MCF 10A (cell line): ENCODE measurements at regions not wholly inside any gene's neighbourhood (a gene's known extent, or its start where the extent isn't known, plus 50 kb on each side); places are given as distances from the start of the nearest gene placed in this dataset.

Experiments used
- BruUV-seq: library from RNA; stranded (reverse); fragments of 400-500 nt; replicated peaks from 2 replicates; lab custom pipeline; 2021; lab: Mats Ljungman, UMichigan
- CTCF ChIA-PET: fragments of 300-600 bp; sonication (Branson Sonifier 250); formaldehyde crosslinking; extraction: SDS; loops from one replicate; lab custom pipeline; 2021; ENCODE audit warnings: antibody characterized with exemption, inconsistent platforms; lab: Yijun Ruan, JAX
- POLR2A ChIA-PET: fragments of 300-600, 350-650 bp; sonication (Branson Sonifier 250); formaldehyde crosslinking; extraction: SDS; loops from one replicate; lab custom pipeline; 2020; ENCODE audit warnings: antibody characterized with exemption, inconsistent platforms; lab: Yijun Ruan, JAX
- DNase-seq: peaks from one replicate; pipeline ENCODE4 v3.0.0-alpha.2; 2018; ENCODE audit not compliant: unreplicated experiment
- H3K27ac Mint-ChIP-seq: one replicate; pipeline ENCODE4 v1.8.0; 2022; ENCODE audit warnings: mild to moderate bottlenecking, low read depth, mixed read lengths; ENCODE audit not compliant: unreplicated experiment
- H3K27me3 Mint-ChIP-seq: one replicate; pipeline ENCODE4 v1.8.0; 2022; ENCODE audit warnings: mixed read lengths; ENCODE audit not compliant: insufficient read depth, unreplicated experiment
- H3K36me3 Mint-ChIP-seq: one replicate; pipeline ENCODE4 v1.8.0; 2022; ENCODE audit warnings: mild to moderate bottlenecking, moderate library complexity, mixed read lengths; ENCODE audit not compliant: insufficient read depth, unreplicated experiment
- H3K4me1 Mint-ChIP-seq: one replicate; pipeline ENCODE4 v1.8.0; 2022; ENCODE audit warnings: mixed read lengths; ENCODE audit not compliant: insufficient read depth, unreplicated experiment
- H3K4me3 Mint-ChIP-seq: one replicate; pipeline ENCODE4 v1.8.0; 2022; ENCODE audit warnings: mild to moderate bottlenecking, moderate library complexity, mixed read lengths; ENCODE audit not compliant: unreplicated experiment
- H3K9me3 Mint-ChIP-seq: one replicate; pipeline ENCODE4 v1.8.0; 2022; ENCODE audit warnings: mixed read lengths; ENCODE audit not compliant: unreplicated experiment
- intact Hi-C: fragments of 100-400 bp; cut with micrococcal nuclease; formaldehyde crosslinking; loops from 2 replicates; pipeline ENCODE4 v1.14.1; 2022
- TF ChIP-seq, protein P1 (sequence below): fragments of 200-600 bp; IDR thresholded peaks from one replicate; pipeline ENCODE4 v1.8.0; 2022; ENCODE audit warnings: antibody characterized with exemption, mild to moderate bottlenecking; ENCODE audit not compliant: unreplicated experiment

DNA sequence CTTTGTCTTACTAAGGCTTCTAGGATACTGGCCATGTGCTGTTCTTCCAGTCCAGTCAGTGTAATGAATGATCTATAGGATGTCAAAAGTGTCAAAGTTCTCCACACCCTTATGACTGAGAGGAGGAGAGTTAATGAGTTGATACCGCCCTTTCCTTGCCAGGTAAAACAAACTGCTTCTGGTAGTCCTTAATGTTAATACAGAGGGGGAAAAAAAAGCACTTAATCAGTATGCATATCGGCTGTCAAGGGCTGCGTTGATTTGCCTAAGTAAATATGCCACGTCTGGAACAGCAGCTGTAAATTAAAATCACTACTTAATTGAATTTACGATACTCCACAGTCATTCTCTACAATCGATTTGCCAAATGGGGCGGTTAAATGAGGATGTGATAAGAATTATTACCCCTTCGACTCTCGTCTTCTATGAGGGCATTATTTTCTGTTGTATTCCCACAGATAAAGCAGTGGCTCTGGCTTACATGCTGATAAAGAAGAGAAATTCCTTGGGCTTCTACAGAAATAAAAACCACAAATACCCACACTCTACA is 416.0 kb downstream of the KCNH5 start:
- Mint-ChIP-seq H3K27ac (no peak overlapping the region), H3K27me3 (no peaks in the 10 kb centered on the region), H3K4me3 (no peak overlapping the region), H3K4me1 (no peaks in the 10 kb centered on the region), H3K36me3 (no peaks in the 10 kb centered on the region), H3K9me3 (peaks cover 6% of the 10 kb centered on the region)
- BruUV-seq: no TSS peak
- TF ChIP-seq, protein P1, sequence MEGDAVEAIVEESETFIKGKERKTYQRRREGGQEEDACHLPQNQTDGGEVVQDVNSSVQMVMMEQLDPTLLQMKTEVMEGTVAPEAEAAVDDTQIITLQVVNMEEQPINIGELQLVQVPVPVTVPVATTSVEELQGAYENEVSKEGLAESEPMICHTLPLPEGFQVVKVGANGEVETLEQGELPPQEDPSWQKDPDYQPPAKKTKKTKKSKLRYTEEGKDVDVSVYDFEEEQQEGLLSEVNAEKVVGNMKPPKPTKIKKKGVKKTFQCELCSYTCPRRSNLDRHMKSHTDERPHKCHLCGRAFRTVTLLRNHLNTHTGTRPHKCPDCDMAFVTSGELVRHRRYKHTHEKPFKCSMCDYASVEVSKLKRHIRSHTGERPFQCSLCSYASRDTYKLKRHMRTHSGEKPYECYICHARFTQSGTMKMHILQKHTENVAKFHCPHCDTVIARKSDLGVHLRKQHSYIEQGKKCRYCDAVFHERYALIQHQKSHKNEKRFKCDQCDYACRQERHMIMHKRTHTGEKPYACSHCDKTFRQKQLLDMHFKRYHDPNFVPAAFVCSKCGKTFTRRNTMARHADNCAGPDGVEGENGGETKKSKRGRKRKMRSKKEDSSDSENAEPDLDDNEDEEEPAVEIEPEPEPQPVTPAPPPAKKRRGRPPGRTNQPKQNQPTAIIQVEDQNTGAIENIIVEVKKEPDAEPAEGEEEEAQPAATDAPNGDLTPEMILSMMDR: no peak
- POLR2A ChIA-PET: no interaction called here
- CTCF ChIA-PET: no interaction called here
- intact Hi-C loops: no loop called here
- no peak for DNase-seq

DNA sequence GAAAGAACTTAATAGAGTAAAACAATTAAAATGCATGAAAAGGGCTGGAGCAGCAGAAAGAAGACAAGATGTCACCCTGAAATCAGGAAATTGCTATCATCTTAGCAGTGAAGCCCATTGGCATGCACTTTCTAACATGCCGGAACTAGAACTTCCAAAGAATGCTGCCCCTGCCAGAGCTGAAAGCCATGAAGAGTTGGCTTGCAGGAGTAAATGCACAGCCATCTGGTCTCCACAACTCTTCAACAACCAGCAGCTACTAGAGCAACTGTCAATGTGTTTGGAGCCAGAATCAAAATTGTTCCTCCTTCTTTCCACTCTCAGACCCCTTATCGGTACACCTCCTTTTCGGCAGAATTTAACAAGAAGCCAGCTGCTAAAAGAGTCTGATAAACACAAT is 414.1 kb downstream of the KCNH5 start:
- Mint-ChIP-seq H3K9me3 (no peaks in the 10 kb centered on the region), H3K27me3 (no peaks in the 10 kb centered on the region), H3K36me3 (no peaks in the 10 kb centered on the region), H3K4me3 (no peak overlapping the region), H3K4me1 (no peaks in the 10 kb centered on the region), H3K27ac (no peak overlapping the region)
- no TSS peak for BruUV-seq
- DNase-seq: no peak
- intact Hi-C loops: no loop called here
- TF ChIP-seq, protein P1: no peak
- ChIA-PET POLR2A (interaction anchor here (0.6 kb wide), 1 partner anchor 32 kb away, joined by 3 read pairs; no protein-coding TSS in a partner anchor), CTCF (no interaction called here)

DNA sequence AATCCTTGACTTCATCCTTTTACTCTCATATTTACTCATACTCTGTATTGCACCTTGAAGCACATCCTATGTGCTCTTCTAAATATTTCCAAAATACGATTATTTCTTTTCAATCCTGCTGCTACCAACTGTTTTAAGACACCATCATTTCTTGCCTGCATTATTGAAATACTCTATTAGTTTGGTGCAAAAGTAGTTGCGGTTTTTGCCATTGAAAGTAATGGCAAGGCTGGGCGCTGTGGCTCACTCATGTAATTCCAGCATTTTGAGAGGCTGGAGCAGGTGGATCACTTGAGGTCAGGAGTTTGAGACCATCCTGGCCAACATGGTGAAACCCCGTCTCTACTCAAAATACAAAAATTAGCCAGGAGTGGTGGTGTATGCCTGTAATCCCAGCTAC is 412.5 kb downstream of the KCNH5 start:
- H3K27me3 Mint-ChIP-seq: no peaks in the 10 kb centered on the region
- H3K36me3 Mint-ChIP-seq: no peaks in the 10 kb centered on the region
- H3K27ac Mint-ChIP-seq: no peak overlapping the region
- DNase-seq: no peak
- no peak overlapping the region for H3K4me3 Mint-ChIP-seq
- H3K9me3 Mint-ChIP-seq: peaks cover 4% of the 10 kb centered on the region
- no peaks in the 10 kb centered on the region for H3K4me1 Mint-ChIP-seq
- BruUV-seq: no TSS peak
- ChIA-PET CTCF (no interaction called here), POLR2A (interaction anchor here (0.7 kb wide), 1 partner anchor 513 kb away, joined by 3 read pairs; no protein-coding TSS in a partner anchor)
- TF ChIP-seq, protein P1: no peak
- intact Hi-C loops: no loop called here

DNA sequence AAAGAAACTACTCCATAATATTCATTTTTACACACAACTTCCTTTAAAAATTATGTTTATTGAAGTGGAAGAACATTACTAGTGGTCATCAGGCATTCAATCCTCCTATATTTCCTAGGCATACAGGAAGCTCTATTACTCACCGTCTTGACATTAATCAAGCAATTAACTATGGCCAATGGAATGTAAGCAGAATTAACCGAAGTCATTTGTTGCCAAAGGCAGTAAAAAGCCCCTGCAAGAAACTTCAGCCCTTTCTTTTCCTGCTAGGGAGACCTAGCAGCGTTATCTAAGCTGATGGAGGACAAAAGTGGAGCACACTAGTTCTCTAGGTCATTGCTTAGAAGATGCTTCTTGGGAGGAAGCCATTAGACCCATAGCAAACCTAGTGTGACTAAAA is 399.6 kb downstream of the KCNH5 start:
- DNase-seq: no peak
- POLR2A ChIA-PET: no interaction called here

More for the DNA sequence above, 399.6 kb downstream of the KCNH5 start:
- Mint-ChIP-seq H3K9me3 (no peaks in the 10 kb centered on the region), H3K27me3 (no peaks in the 10 kb centered on the region), H3K27ac (no peak overlapping the region), H3K4me1 (no peaks in the 10 kb centered on the region), H3K4me3 (no peak overlapping the region), H3K36me3 (no peaks in the 10 kb centered on the region)
- no TSS peak for BruUV-seq
- intact Hi-C loops: no loop called here
- CTCF ChIA-PET: no interaction called here
- TF ChIP-seq, protein P1: no peak
